ENCODE measurements at regions not wholly inside any gene's neighbourhood (a gene's known extent, or its start where the extent isn't known, plus 50 kb on each side); places are given as distances from the start of the nearest gene placed in this dataset.

- no peaks in the 10 kb centered on the region for H3K9me3 ChIP-seq (ENCODE audit: control insufficient read depth, low read depth, low read length)
- H2BK20ac ChIP-seq (ENCODE audit: low read depth, low read length, poor library complexity, severe bottlenecking): no peak overlapping the region
These were observed 340.9 kb upstream of the KLF4 start for GRCh38 chr9:107830479-107830878.

More at GRCh38 chr9:107830479-107830878, 340.9 kb upstream of the KLF4 start:
- no peak overlapping the region for H3K14ac ChIP-seq (ENCODE audit: insufficient read depth, low read length)
- no peaks in the 10 kb centered on the region for H3K27me3 ChIP-seq (ENCODE audit: insufficient read depth, low read length)
- H3K4me2 ChIP-seq (ENCODE audit: insufficient read depth, insufficient read length, low read length): no peak overlapping the region
- H2BK12ac ChIP-seq (ENCODE audit: insufficient read length, low read depth, low read length): no peak overlapping the region
- H4K5ac ChIP-seq (ENCODE audit: insufficient read length, low read depth, low read length): no peak overlapping the region
- no peaks in the 10 kb centered on the region for H3K23me2 ChIP-seq (ENCODE audit: insufficient read length, low read depth, low read length, poor library complexity, severe bottlenecking)
- TF ChIP-seq, protein P1, sequence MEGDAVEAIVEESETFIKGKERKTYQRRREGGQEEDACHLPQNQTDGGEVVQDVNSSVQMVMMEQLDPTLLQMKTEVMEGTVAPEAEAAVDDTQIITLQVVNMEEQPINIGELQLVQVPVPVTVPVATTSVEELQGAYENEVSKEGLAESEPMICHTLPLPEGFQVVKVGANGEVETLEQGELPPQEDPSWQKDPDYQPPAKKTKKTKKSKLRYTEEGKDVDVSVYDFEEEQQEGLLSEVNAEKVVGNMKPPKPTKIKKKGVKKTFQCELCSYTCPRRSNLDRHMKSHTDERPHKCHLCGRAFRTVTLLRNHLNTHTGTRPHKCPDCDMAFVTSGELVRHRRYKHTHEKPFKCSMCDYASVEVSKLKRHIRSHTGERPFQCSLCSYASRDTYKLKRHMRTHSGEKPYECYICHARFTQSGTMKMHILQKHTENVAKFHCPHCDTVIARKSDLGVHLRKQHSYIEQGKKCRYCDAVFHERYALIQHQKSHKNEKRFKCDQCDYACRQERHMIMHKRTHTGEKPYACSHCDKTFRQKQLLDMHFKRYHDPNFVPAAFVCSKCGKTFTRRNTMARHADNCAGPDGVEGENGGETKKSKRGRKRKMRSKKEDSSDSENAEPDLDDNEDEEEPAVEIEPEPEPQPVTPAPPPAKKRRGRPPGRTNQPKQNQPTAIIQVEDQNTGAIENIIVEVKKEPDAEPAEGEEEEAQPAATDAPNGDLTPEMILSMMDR (conservative IDR thresholded peaks at IDR 0.05): no peak
- no peaks in the 10 kb centered on the region for H3K79me1 ChIP-seq (ENCODE audit: insufficient read depth, low read depth, low read length, poor library complexity, severe bottlenecking)
- H3K79me2 ChIP-seq (ENCODE audit: insufficient read depth, low read length): no peaks in the 10 kb centered on the region
- Mint-ChIP-seq H3K36me3 (ENCODE audit: insufficient read depth in 1 of 3, low read depth in 3 of 3) (no peaks in the 10 kb centered on the region; a peak in 1 of 7 replicates), H3K4me1 (peaks cover 4% of the 10 kb centered on the region in 2 experiments), H3K9me3 (no peaks in the 10 kb centered on the region; a peak in 2 of 5 replicates), H3K4me3 (no peak overlapping the region), H3K27ac (no peak overlapping the region), H3K27me3 (ENCODE audit: low read depth) (no peaks in the 10 kb centered on the region; the same call in 1 of the 2 replicates)
- H4K91ac ChIP-seq (ENCODE audit: insufficient read length, low read depth, low read length): no peak overlapping the region
- H2BK5ac ChIP-seq (ENCODE audit: insufficient read length, low read length): no peak overlapping the region
- DNase-seq: no peak
- H3K27ac ChIP-seq (ENCODE audit: insufficient read length, low read depth, low read length): no peak overlapping the region
- no peak overlapping the region for H3K4ac ChIP-seq (ENCODE audit: low read depth, low read length)
- no CpG with 5 or more reads among the region's 3 CpGs for WGBS (ENCODE audit: extremely low coverage, insufficient read length, low lambda C conversion rate)
- no peak overlapping the region for H3K56ac ChIP-seq (ENCODE audit: insufficient read length, low read depth, low read length)
- H2BK120ac ChIP-seq (ENCODE audit: low read depth, low read length, poor library complexity, severe bottlenecking): no peak overlapping the region
- no peaks in the 10 kb centered on the region for H3K4me1 ChIP-seq (ENCODE audit: insufficient read depth, low read length)
- no peak overlapping the region for H3K23ac ChIP-seq (ENCODE audit: insufficient read length, low read depth, low read length)
- H3K9ac ChIP-seq (ENCODE audit: extremely low read depth, insufficient read length, low read length): no peak overlapping the region
- H2BK15ac ChIP-seq (ENCODE audit: low read depth, low read length): no peak overlapping the region
- H2AFZ ChIP-seq (ENCODE audit: low read length): no peak overlapping the region
- no peaks in the 10 kb centered on the region for H4K20me1 ChIP-seq (ENCODE audit: control insufficient read depth, insufficient read depth, insufficient read length)
- no peak overlapping the region for H4K8ac ChIP-seq (replicated peaks; ENCODE audit: insufficient read length, low read depth, low read length)
- no peak overlapping the region for H3K18ac ChIP-seq (ENCODE audit: insufficient read length, low read depth, low read length)
- no peak overlapping the region for H3T11ph ChIP-seq (ENCODE audit: low read length)
- H2AK5ac ChIP-seq (ENCODE audit: insufficient read length, low read length): no peak overlapping the region
